ENCODE measurements at regions not wholly inside any gene's neighbourhood (a gene's known extent, or its start where the extent isn't known, plus 50 kb on each side); places are given as distances from the start of the nearest gene placed in this dataset.
A peak's percentile ranks its signal among the peaks of the same experiment; 100 is the strongest.

- TF ChIP-seq YY1 (IDR thresholded peaks at IDR 0.05; ENCODE audit: low read depth) = no peak
- TF ChIP-seq CREB1 (IDR thresholded peaks at IDR 0.05; ENCODE audit: low read depth) = no peak
- no peak for TF ChIP-seq REST (IDR thresholded peaks at IDR 0.05; ENCODE audit: low read depth)
- TF ChIP-seq RAD21 (IDR thresholded peaks at IDR 0.05; ENCODE audit: low read depth) = no peak
- TF ChIP-seq USF1 (IDR thresholded peaks at IDR 0.05) = no peak
These were observed 1492.5 kb upstream of the PABPC4L start for GRCh38 chr4:135694066-135694465.

- TF ChIP-seq EGR1 (IDR thresholded peaks at IDR 0.05) (no peak), YY1 (IDR thresholded peaks at IDR 0.05; ENCODE audit: low read depth) (no peak), CEBPB (IDR thresholded peaks at IDR 0.05) (no peak), MAX (IDR thresholded peaks at IDR 0.05) (no peak), TEAD4 (IDR thresholded peaks at IDR 0.05) (no peak), RAD21 (IDR thresholded peaks at IDR 0.05; ENCODE audit: low read depth) (no peak), TCF12 (IDR thresholded peaks at IDR 0.05; ENCODE audit: low read depth) (no peak), NFIC (IDR thresholded peaks at IDR 0.05) (no peak), EP300 (IDR thresholded peaks at IDR 0.05; ENCODE audit: borderline replicate concordance) (no peak), USF1 (IDR thresholded peaks at IDR 0.05) (no peak), REST (IDR thresholded peaks at IDR 0.05; ENCODE audit: low read depth) (no peak), FOXM1 (IDR thresholded peaks at IDR 0.05; ENCODE audit: borderline replicate concordance, low read depth) (no peak)
These were observed 1482.4 kb upstream of the PABPC4L start for GRCh38 chr4:135684001-135684400.

GRCh38 chr4:135672202-135672601 lies 1470.6 kb upstream of the PABPC4L start:
- no peak for TF ChIP-seq CEBPB (IDR thresholded peaks at IDR 0.05)
- TF ChIP-seq EP300 (IDR thresholded peaks at IDR 0.05; ENCODE audit: borderline replicate concordance) = no peak
- TF ChIP-seq USF1 (IDR thresholded peaks at IDR 0.05) = no peak
- no peak for TF ChIP-seq EGR1 (IDR thresholded peaks at IDR 0.05)
- no peak for TF ChIP-seq TEAD4 (IDR thresholded peaks at IDR 0.05)
- no peak for TF ChIP-seq RAD21 (IDR thresholded peaks at IDR 0.05; ENCODE audit: low read depth)
- TF ChIP-seq TCF12 (IDR thresholded peaks at IDR 0.05; ENCODE audit: low read depth) = no peak
- no peak for TF ChIP-seq NFIC (IDR thresholded peaks at IDR 0.05)
- no peak for TF ChIP-seq REST (IDR thresholded peaks at IDR 0.05; ENCODE audit: low read depth)
- no peak for TF ChIP-seq TAF1 (IDR thresholded peaks at IDR 0.05; ENCODE audit: low read depth)
- TF ChIP-seq ZBTB7A (IDR thresholded peaks at IDR 0.05; ENCODE audit: low read depth) = no peak
- TF ChIP-seq CREB1 (IDR thresholded peaks at IDR 0.05; ENCODE audit: low read depth) = no peak
- no peak for TF ChIP-seq FOXM1 (IDR thresholded peaks at IDR 0.05; ENCODE audit: borderline replicate concordance, low read depth)
- no peak for TF ChIP-seq YY1 (IDR thresholded peaks at IDR 0.05; ENCODE audit: low read depth)

GRCh38 chr4:135670548-135670947 lies 1469.0 kb upstream of the PABPC4L start:
- TF ChIP-seq REST (IDR thresholded peaks at IDR 0.05; ENCODE audit: low read depth) (no peak), RAD21 (IDR thresholded peaks at IDR 0.05; ENCODE audit: low read depth) (peak; percentile 45)

Data from Ishikawa (cell line).